ENCODE measurements at regions not wholly inside any gene's neighbourhood (a gene's known extent, or its start where the extent isn't known, plus 50 kb on each side); places are given as distances from the start of the nearest gene placed in this dataset.

GRCh38 chr6:77383026-77383425 lies 80.3 kb downstream of the HTR1B start:
- Histone ChIP-seq H4K20me1 (ENCODE audit: insufficient read depth, low read length) (no peaks in the 10 kb centered on the region), H3K4me3 (replicated peaks in 1 of 3; ENCODE audit: insufficient read depth in 1 of 3, low read depth in 2 of 3, low read length in 3 of 3) (no peak overlapping the region), H3K9ac (ENCODE audit: insufficient read depth, low read depth, low read length) (no peak overlapping the region), H3K4me2 (ENCODE audit: low read depth, low read length) (no peak overlapping the region), H2AFZ (ENCODE audit: low read length) (no peak overlapping the region), H3K79me2 (ENCODE audit: insufficient read depth, low read length) (no peaks in the 10 kb centered on the region), H3K36me3 (replicated peaks in 1 of 2; ENCODE audit: control insufficient read depth in 1 of 2, insufficient read depth in 2 of 2, low read length in 2 of 2) (no peaks in the 10 kb centered on the region), H3K9me3 (ENCODE audit: low read length) (no peaks in the 10 kb centered on the region), H3K27ac (ENCODE audit: extremely low read length, insufficient read depth, low read length) (no peak overlapping the region), H3K27me3 (ENCODE audit: control insufficient read depth in 1 of 2, insufficient read depth in 2 of 2, low read length in 2 of 2) (no peaks in the 10 kb centered on the region), H3K4me1 (ENCODE audit: insufficient read depth, low read length) (no peaks in the 10 kb centered on the region)
- in situ Hi-C loops (cut with HindIII; ENCODE audit: extremely low pct_ligation_motif_present, low pct_unique_long_range_greater_than_20kb) = no loop called here
- no peak for ATAC-seq
- FAIRE-seq = no peak
- no TSS peak for BruUV-seq (replicated peaks)
- WGBS (ENCODE audit: low lambda C conversion rate) = 2% methylated on average over 2 of the region's 2 CpGs
- TF ChIP-seq ZNF703 (CRISPR knock-in tag; IDR thresholded peaks at IDR 0.05; ENCODE audit: borderline replicate concordance) = no peak
- TF ChIP-seq, protein P1, sequence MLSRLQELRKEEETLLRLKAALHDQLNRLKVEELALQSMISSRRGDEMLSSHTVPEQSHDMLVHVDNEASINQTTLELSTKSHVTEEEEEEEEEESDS (CRISPR knock-in tag; IDR thresholded peaks at IDR 0.05; ENCODE audit: borderline replicate concordance) = no peak
- TF ChIP-seq ZNF773 (CRISPR knock-in tag; IDR thresholded peaks at IDR 0.05; ENCODE audit: borderline replicate concordance) = no peak
- TF ChIP-seq FOXK2 (IDR thresholded peaks at IDR 0.05) = no peak
- TF ChIP-seq TOE1 (CRISPR knock-in tag; IDR thresholded peaks at IDR 0.05) = no peak
- TF ChIP-seq HHEX (CRISPR knock-in tag; IDR thresholded peaks at IDR 0.05) = no peak
- TF ChIP-seq NBN (conservative IDR thresholded peaks at IDR 0.05) = no peak
- no peak for TF ChIP-seq GATA4 (IDR thresholded peaks at IDR 0.05; ENCODE audit: borderline replicate concordance, low read depth)
- no peak for TF ChIP-seq PAWR (CRISPR knock-in tag; IDR thresholded peaks at IDR 0.05; ENCODE audit: borderline replicate concordance)
- no peak for TF ChIP-seq ELF1 (CRISPR knock-in tag; IDR thresholded peaks at IDR 0.05)
- TF ChIP-seq ZNF790 (CRISPR knock-in tag; IDR thresholded peaks at IDR 0.05; ENCODE audit: borderline replicate concordance) = no peak
- no peak for DNase-seq (ENCODE audit: low spot score)
- POLR2A ChIA-PET = no interaction called here
- intact Hi-C loops (cut with micrococcal nuclease; ENCODE audit: unreplicated experiment) = no loop called here
- CTCF ChIA-PET (ENCODE audit: low intra/inter-chr PET ratio, low total read pairs) = no interaction called here

DNA sequence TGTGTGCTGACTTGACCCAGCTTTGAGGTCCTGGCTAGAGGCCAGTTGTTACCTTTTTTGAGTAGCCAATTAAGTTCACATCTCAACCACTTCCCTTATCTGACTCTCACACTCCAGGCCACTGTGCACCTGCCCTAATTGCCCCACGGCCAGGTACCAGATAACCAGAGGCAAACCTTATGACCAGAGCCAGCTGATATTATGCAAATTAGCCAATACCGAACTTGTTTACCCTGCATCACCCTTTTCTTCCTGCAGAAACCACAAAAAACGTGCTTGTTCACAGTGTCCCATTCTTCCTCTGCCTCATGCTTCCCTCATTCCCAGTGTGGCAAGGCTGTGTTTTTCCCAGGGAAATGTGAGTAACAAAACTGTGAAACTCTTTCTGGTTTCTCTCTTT lies 89.3 kb downstream of the HTR1B start:
- Histone ChIP-seq H3K27ac (ENCODE audit: extremely low read length, insufficient read depth, low read length) (no peak overlapping the region), H3K9me3 (ENCODE audit: low read length) (no peaks in the 10 kb centered on the region), H3K36me3 (replicated peaks in 1 of 2; ENCODE audit: control insufficient read depth in 1 of 2, insufficient read depth in 2 of 2, low read length in 2 of 2) (no peaks in the 10 kb centered on the region), H4K20me1 (ENCODE audit: insufficient read depth, low read length) (no peaks in the 10 kb centered on the region), H3K4me3 (replicated peaks in 1 of 3; ENCODE audit: insufficient read depth in 1 of 3, low read depth in 2 of 3, low read length in 3 of 3) (no peak overlapping the region), H3K4me1 (ENCODE audit: insufficient read depth, low read length) (no peaks in the 10 kb centered on the region), H3K4me2 (ENCODE audit: low read depth, low read length) (no peak overlapping the region), H2AFZ (ENCODE audit: low read length) (no peak overlapping the region), H3K79me2 (ENCODE audit: insufficient read depth, low read length) (no peaks in the 10 kb centered on the region), H3K9ac (ENCODE audit: insufficient read depth, low read depth, low read length) (no peak overlapping the region), H3K27me3 (ENCODE audit: control insufficient read depth in 1 of 2, insufficient read depth in 2 of 2, low read length in 2 of 2) (no peaks in the 10 kb centered on the region)
- ATAC-seq (no peak), DNase-seq (ENCODE audit: low spot score) (no peak), FAIRE-seq (no peak)
- ChIA-PET CTCF (ENCODE audit: low intra/inter-chr PET ratio, low total read pairs) (no interaction called here), POLR2A (no interaction called here)
- in situ Hi-C loops (cut with HindIII; ENCODE audit: extremely low pct_ligation_motif_present, low pct_unique_long_range_greater_than_20kb) (no loop called here), intact Hi-C loops (cut with micrococcal nuclease; ENCODE audit: unreplicated experiment) (no loop called here)
- BruUV-seq (replicated peaks) = no TSS peak
- 0% methylated on average over 3 of the region's 3 CpGs for WGBS (ENCODE audit: low lambda C conversion rate)
- no peak for TF ChIP-seq POLR2AphosphoS2 (IDR thresholded peaks at IDR 0.05; ENCODE audit: low read depth, low read length)
- TF ChIP-seq HNF4G (IDR thresholded peaks at IDR 0.05; ENCODE audit: borderline replicate concordance, low read depth, low read length) = no peak
- TF ChIP-seq HNF4G (CRISPR knock-in tag; IDR thresholded peaks at IDR 0.05; ENCODE audit: borderline replicate concordance, low read depth) = no peak
- no peak for TF ChIP-seq MTA3 (CRISPR knock-in tag; IDR thresholded peaks at IDR 0.05)
- TF ChIP-seq ZNF24 (IDR thresholded peaks at IDR 0.05) = no peak
- no peak for TF ChIP-seq ZKSCAN8 (CRISPR knock-in tag; IDR thresholded peaks at IDR 0.05; ENCODE audit: borderline replicate concordance)
- no peak for TF ChIP-seq XBP1 (CRISPR knock-in tag; IDR thresholded peaks at IDR 0.05)
- no peak for TF ChIP-seq ZNF512B (CRISPR knock-in tag; IDR thresholded peaks at IDR 0.05; ENCODE audit: borderline replicate concordance)
- no peak for TF ChIP-seq KLF11 (CRISPR knock-in tag; IDR thresholded peaks at IDR 0.05)
- no peak for TF ChIP-seq KDM1A (CRISPR knock-in tag; IDR thresholded peaks at IDR 0.05)
- TF ChIP-seq RBFOX2 (IDR thresholded peaks at IDR 0.05; ENCODE audit: low read depth, low read length) = no peak

Data from HepG2 (cell line).